ENCODE measurements at regions not wholly inside any gene's neighbourhood (a gene's known extent, or its start where the extent isn't known, plus 50 kb on each side); places are given as distances from the start of the nearest gene placed in this dataset.
"Not testable (repeated sequence)": the region's sequence is repeated elsewhere in the genome, so short reads cannot be mapped to it uniquely, and the experiment has no call there.

GRCh38 chr2:221929259-221929658 is 357.2 kb upstream of the EPHA4 start:
- no peak for ATAC-seq (replicated peaks; ENCODE audit: extremely low read depth, poor library complexity, severe bottlenecking)
- no peaks in the 10 kb centered on the region for H3K4me1 Mint-ChIP-seq
- H3K36me3 Mint-ChIP-seq (ENCODE audit: insufficient read depth): no peaks in the 10 kb centered on the region
- H3K4me3 Mint-ChIP-seq: no peak overlapping the region
- no peaks in the 10 kb centered on the region for H3K9me3 Mint-ChIP-seq
- H3K27me3 Mint-ChIP-seq: no peaks in the 10 kb centered on the region
- no peak for DNase-seq (ENCODE audit: low spot score in 2 of 2)
- H3K27ac Mint-ChIP-seq (ENCODE audit: low read depth): no peak overlapping the region

GRCh38 chr2:221926327-221926726 is 354.2 kb upstream of the EPHA4 start:
- ATAC-seq (replicated peaks; ENCODE audit: extremely low read depth, poor library complexity, severe bottlenecking): no peak
- no peak overlapping the region for H3K4me3 Mint-ChIP-seq
- H3K27ac Mint-ChIP-seq (ENCODE audit: low read depth): no peak overlapping the region
- no peaks in the 10 kb centered on the region for H3K36me3 Mint-ChIP-seq (ENCODE audit: insufficient read depth)
- no peaks in the 10 kb centered on the region for H3K4me1 Mint-ChIP-seq
- DNase-seq (ENCODE audit: low spot score in 2 of 2): no peak
- no peaks in the 10 kb centered on the region for H3K9me3 Mint-ChIP-seq
- H3K27me3 Mint-ChIP-seq: no peaks in the 10 kb centered on the region

- no peak for ATAC-seq (replicated peaks; ENCODE audit: extremely low read depth, poor library complexity, severe bottlenecking)
- Mint-ChIP-seq H3K9me3 (no peaks in the 10 kb centered on the region), H3K27me3 (no peaks in the 10 kb centered on the region), H3K4me3 (no peak overlapping the region), H3K36me3 (ENCODE audit: insufficient read depth) (no peaks in the 10 kb centered on the region), H3K4me1 (no peaks in the 10 kb centered on the region), H3K27ac (ENCODE audit: low read depth) (no peak overlapping the region)
- DNase-seq (ENCODE audit: low spot score in 2 of 2): no peak
Observed at GRCh38 chr2:221924576-221924975, 352.5 kb upstream of the EPHA4 start.

GRCh38 chr2:221915926-221916325 is 343.8 kb upstream of the EPHA4 start:
- no peaks in the 10 kb centered on the region for H3K4me1 Mint-ChIP-seq
- H3K27ac Mint-ChIP-seq (ENCODE audit: low read depth): no peak overlapping the region
- DNase-seq (ENCODE audit: low spot score in 2 of 2) (no peak), ATAC-seq (replicated peaks; ENCODE audit: extremely low read depth, poor library complexity, severe bottlenecking) (no peak)
- no peak overlapping the region for H3K4me3 Mint-ChIP-seq
- H3K9me3 Mint-ChIP-seq: peaks cover 11% of the 10 kb centered on the region
- no peaks in the 10 kb centered on the region for H3K36me3 Mint-ChIP-seq (ENCODE audit: insufficient read depth)
- no peaks in the 10 kb centered on the region for H3K27me3 Mint-ChIP-seq

- Mint-ChIP-seq H3K4me1 (no peaks in the 10 kb centered on the region), H3K27me3 (no peaks in the 10 kb centered on the region), H3K27ac (ENCODE audit: low read depth) (no peak overlapping the region), H3K36me3 (ENCODE audit: insufficient read depth) (no peaks in the 10 kb centered on the region), H3K9me3 (peaks cover 11% of the 10 kb centered on the region), H3K4me3 (no peak overlapping the region)
- no peak for DNase-seq (ENCODE audit: low spot score in 2 of 2)
- no peak for ATAC-seq (replicated peaks; ENCODE audit: extremely low read depth, poor library complexity, severe bottlenecking)
Observed at GRCh38 chr2:221914334-221914880, 342.3 kb upstream of the EPHA4 start.

DNA sequence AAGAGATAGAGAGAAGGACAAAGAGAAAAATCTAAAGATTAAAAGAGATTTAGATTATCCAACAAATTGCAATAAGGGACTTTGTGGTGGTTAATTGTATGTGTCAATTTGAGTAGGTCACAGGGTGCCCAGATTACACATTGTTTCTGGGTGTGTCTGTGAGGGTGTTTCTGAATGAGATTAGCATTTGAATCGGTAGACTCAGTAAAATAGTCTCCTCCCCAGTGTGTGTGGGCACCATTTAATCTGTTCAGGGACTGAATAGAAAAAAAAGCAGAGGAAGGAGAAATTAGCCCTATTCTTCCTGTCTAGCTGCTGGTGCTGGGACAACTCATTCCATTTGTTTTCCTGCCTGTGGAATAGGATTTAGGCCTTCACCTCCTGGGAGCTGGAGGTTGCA is 339.8 kb upstream of the EPHA4 start:
- Mint-ChIP-seq H3K27me3 (no peaks in the 10 kb centered on the region), H3K4me1 (no peaks in the 10 kb centered on the region), H3K9me3 (peaks cover 11% of the 10 kb centered on the region), H3K27ac (ENCODE audit: low read depth) (no peak overlapping the region), H3K4me3 (no peak overlapping the region), H3K36me3 (ENCODE audit: insufficient read depth) (no peaks in the 10 kb centered on the region)
- ATAC-seq (replicated peaks; ENCODE audit: extremely low read depth, poor library complexity, severe bottlenecking): no peak
- DNase-seq (ENCODE audit: low spot score in 2 of 2): no peak

DNA sequence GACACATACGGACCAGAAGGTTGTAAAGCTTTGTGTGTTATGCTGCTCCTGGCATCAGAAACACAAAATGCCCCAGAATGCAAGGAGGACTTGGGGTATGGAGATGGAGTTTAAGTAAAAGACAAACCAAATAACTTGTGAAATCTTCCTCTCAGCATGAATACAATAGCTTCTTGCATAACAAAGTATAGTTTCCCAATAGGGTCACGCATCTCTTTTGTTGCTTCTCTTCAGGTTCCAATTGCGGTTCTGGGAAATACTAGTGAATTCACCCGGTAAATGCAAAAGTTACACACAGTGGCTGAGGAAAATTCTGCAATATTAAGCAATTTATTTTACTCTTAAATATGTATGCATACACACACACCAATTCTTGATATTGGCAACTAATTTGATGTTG is 339.2 kb upstream of the EPHA4 start:
- Mint-ChIP-seq H3K27me3 (no peaks in the 10 kb centered on the region), H3K4me3 (no peak overlapping the region), H3K27ac (ENCODE audit: low read depth) (no peak overlapping the region), H3K4me1 (no peaks in the 10 kb centered on the region), H3K36me3 (ENCODE audit: insufficient read depth) (no peaks in the 10 kb centered on the region), H3K9me3 (peaks cover 11% of the 10 kb centered on the region)
- ATAC-seq (replicated peaks; ENCODE audit: extremely low read depth, poor library complexity, severe bottlenecking) (no peak), DNase-seq (ENCODE audit: low spot score in 2 of 2) (no peak)

GRCh38 chr2:221908518-221908917 is 336.4 kb upstream of the EPHA4 start:
- Mint-ChIP-seq H3K27me3 (no peaks in the 10 kb centered on the region), H3K27ac (ENCODE audit: low read depth) (no peak overlapping the region), H3K9me3 (peaks cover 4% of the 10 kb centered on the region), H3K4me1 (no peaks in the 10 kb centered on the region), H3K4me3 (no peak overlapping the region), H3K36me3 (ENCODE audit: insufficient read depth) (no peaks in the 10 kb centered on the region)
- ATAC-seq (replicated peaks; ENCODE audit: extremely low read depth, poor library complexity, severe bottlenecking): no peak
- DNase-seq (ENCODE audit: low spot score in 2 of 2): no peak

- Mint-ChIP-seq H3K4me3 (no peak overlapping the region), H3K27me3 (no peaks in the 10 kb centered on the region), H3K9me3 (no peaks in the 10 kb centered on the region), H3K36me3 (ENCODE audit: insufficient read depth) (no peaks in the 10 kb centered on the region), H3K27ac (ENCODE audit: low read depth) (no peak overlapping the region), H3K4me1 (no peaks in the 10 kb centered on the region)
- DNase-seq (ENCODE audit: low spot score in 2 of 2) (no peak), ATAC-seq (replicated peaks; ENCODE audit: extremely low read depth, poor library complexity, severe bottlenecking) (no peak)
Observed at GRCh38 chr2:221897718-221898117, 325.6 kb upstream of the EPHA4 start.

- no peaks in the 10 kb centered on the region for H3K36me3 Mint-ChIP-seq (ENCODE audit: insufficient read depth)
- ATAC-seq (replicated peaks; ENCODE audit: extremely low read depth, poor library complexity, severe bottlenecking) (no peak), DNase-seq (ENCODE audit: low spot score in 2 of 2) (no peak)
- no peaks in the 10 kb centered on the region for H3K9me3 Mint-ChIP-seq
- H3K27me3 Mint-ChIP-seq: no peaks in the 10 kb centered on the region
- H3K27ac Mint-ChIP-seq (ENCODE audit: low read depth): no peak overlapping the region
- no peak overlapping the region for H3K4me3 Mint-ChIP-seq
- no peaks in the 10 kb centered on the region for H3K4me1 Mint-ChIP-seq
Observed at GRCh38 chr2:221896505-221897151, 324.5 kb upstream of the EPHA4 start.

DNA sequence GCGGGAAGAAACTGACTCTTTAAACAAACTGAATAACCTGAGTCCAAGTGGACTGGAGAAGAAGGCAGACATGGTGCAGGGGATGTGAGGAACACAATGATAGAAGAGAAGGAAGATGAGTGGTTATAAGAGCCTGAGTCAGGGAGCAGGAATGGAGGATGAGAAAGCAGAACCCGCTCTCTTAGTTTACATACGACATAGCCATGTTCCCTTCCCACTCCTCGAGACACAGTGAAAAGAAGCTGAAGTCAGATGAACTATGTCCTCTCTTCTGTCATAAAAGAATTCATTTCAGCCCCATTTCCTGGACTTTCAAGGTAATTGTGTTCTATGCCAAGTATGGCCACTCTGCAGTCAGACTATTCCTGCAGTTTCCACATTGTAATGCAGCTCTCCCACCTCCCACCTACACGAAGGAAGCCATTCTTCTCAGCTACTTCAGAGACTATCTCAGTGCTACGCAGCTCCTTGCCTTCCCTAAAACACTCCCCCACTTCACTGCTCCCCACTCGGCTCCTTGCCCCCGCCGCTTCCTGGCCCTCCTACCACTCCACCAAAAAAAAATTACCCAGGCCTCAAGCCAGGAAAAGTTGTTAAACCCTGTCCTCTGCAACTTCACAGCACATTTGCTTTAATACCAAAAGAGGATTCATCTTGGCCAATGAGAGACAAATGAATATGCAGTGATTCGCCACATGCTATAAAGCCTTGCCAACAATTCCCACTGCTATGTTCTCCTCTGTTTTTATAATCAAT is 323.4 kb upstream of the EPHA4 start:
- no peak for ATAC-seq (replicated peaks; ENCODE audit: extremely low read depth, poor library complexity, severe bottlenecking)

DNA sequence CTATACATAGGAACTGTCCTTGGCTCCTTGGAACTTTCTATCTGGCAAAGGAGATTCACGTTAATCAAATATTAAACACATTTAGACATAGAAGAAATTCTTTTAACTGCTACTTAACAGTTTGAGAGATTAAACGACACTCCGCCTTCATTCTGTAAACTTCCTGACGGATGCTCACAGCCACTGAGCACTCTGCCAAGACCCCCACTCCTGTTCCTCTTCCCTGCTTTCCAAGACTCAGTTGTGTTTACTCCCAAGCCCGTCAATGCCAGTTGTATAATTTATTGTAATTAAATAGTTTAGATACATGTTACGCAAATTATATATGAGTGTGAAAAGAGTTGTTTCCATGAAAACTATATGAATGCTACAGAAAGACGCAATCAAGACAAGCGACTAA is 321.4 kb upstream of the EPHA4 start:
- H3K4me1 Mint-ChIP-seq: no peaks in the 10 kb centered on the region
- ATAC-seq (replicated peaks; ENCODE audit: extremely low read depth, poor library complexity, severe bottlenecking): no peak
- no peaks in the 10 kb centered on the region for H3K9me3 Mint-ChIP-seq
- DNase-seq (ENCODE audit: low spot score in 2 of 2): no peak
- H3K27me3 Mint-ChIP-seq: no peaks in the 10 kb centered on the region
- H3K36me3 Mint-ChIP-seq (ENCODE audit: insufficient read depth): no peaks in the 10 kb centered on the region
- no peak overlapping the region for H3K4me3 Mint-ChIP-seq
- no peak overlapping the region for H3K27ac Mint-ChIP-seq (ENCODE audit: low read depth)

More for the DNA sequence above, 323.4 kb upstream of the EPHA4 start:
- DNase-seq (ENCODE audit: low spot score in 2 of 2): no peak
- Mint-ChIP-seq H3K4me3 (no peak overlapping the region), H3K36me3 (ENCODE audit: insufficient read depth) (no peaks in the 10 kb centered on the region), H3K27me3 (no peaks in the 10 kb centered on the region), H3K27ac (ENCODE audit: low read depth) (no peak overlapping the region), H3K9me3 (no peaks in the 10 kb centered on the region), H3K4me1 (no peaks in the 10 kb centered on the region)

DNA sequence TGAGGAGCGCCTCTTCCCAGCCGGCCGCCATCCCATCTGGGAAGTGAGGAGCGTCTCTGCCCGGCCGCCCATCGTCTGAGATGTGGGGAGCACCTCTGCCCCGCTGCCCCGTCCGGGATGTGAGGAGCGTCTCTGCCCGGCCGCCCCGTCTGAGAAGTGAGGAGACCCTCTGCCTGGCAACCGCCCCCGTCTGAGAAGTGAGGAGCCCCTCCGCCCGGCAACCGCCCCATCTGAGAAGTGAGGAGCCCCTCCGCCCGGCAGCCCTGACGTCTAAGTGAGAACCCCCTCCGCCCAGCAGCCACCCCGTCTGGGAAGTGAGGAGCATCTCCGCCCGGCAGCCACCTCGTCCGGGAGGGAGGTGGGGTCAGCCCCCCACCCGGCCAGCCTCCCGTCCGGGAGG is 319.9 kb upstream of the EPHA4 start:
- not testable (repeated sequence) for H3K27me3 Mint-ChIP-seq; ATAC-seq (replicated peaks; ENCODE audit: extremely low read depth, poor library complexity, severe bottlenecking)

More for the DNA sequence above, 319.9 kb upstream of the EPHA4 start:
- not testable (repeated sequence) for H3K4me3 Mint-ChIP-seq; H3K9me3 Mint-ChIP-seq; H3K27ac Mint-ChIP-seq (ENCODE audit: low read depth); H3K4me1 Mint-ChIP-seq; DNase-seq (ENCODE audit: low spot score in 2 of 2); H3K36me3 Mint-ChIP-seq (ENCODE audit: insufficient read depth)

Measured in central memory CD8-positive, alpha-beta T cell (primary cell).